GM23338 (cell line): ENCODE measurements at regions not wholly inside any gene's neighbourhood (a gene's known extent, or its start where the extent isn't known, plus 50 kb on each side); places are given as distances from the start of the nearest gene placed in this dataset.

Source experiments
- ATAC-seq: fragments of 200-7000 bp; cut with Tn5 transposase; 3 replicates; pipeline ENCODE4 v1.9.1; 2020
- DNase-seq: peaks from one replicate; pipeline ENCODE4 v3.0.0-alpha.2; 2015; ENCODE audit warnings: low spot score
- H2AFZ ChIP-seq: fragments of 200-600 bp; sonication (generic); 2 replicates; pipeline ENCODE4 v1.8.0; 2016; ENCODE audit warnings: antibody characterized with exemption, mild to moderate bottlenecking, moderate library complexity
- H3F3A ChIP-seq: fragments of 200-600 bp; sonication (generic); replicated peaks from 2 replicates; pipeline ENCODE4 v1.8.0; 2017; ENCODE audit warnings: antibody characterized with exemption, mixed run types, low read depth
- H3K27ac ChIP-seq: fragments of 200-600 bp; sonication (generic); 2 replicates; pipeline ENCODE4 v1.6.1; 2016; ENCODE audit warnings: low read depth
- H3K27me3 ChIP-seq: fragments of 200-600 bp; sonication (generic); 2 replicates; pipeline ENCODE4 v1.8.0; 2016; ENCODE audit warnings: mild to moderate bottlenecking, mixed run types, moderate library complexity; ENCODE audit not compliant: insufficient read depth
- H3K36me3 ChIP-seq: fragments of 200-600 bp; sonication (generic); 2 replicates; pipeline ENCODE4 v1.8.0; 2016; ENCODE audit warnings: mild to moderate bottlenecking; ENCODE audit not compliant: insufficient read depth
- H3K4me1 ChIP-seq: fragments of 200-600 bp; sonication (generic); 2 replicates; pipeline ENCODE4 v1.8.0; 2016; ENCODE audit warnings: mild to moderate bottlenecking, moderate library complexity; ENCODE audit not compliant: insufficient read depth
- H3K4me2 ChIP-seq: fragments of 200-600 bp; sonication (generic); 2 replicates; pipeline ENCODE4 v1.7.1; 2017; ENCODE audit warnings: mixed run types
- H3K4me3 ChIP-seq: fragments of 200-600 bp; sonication (generic); 2 replicates; pipeline ENCODE4 v1.6.1; 2016; ENCODE audit warnings: mixed run types
- H3K79me2 ChIP-seq: fragments of 200-600 bp; sonication (generic); replicated peaks from 2 replicates; pipeline ENCODE4 v1.8.0; 2017; ENCODE audit warnings: mild to moderate bottlenecking; ENCODE audit not compliant: insufficient read depth
- H3K9me2 ChIP-seq: fragments of 200-600 bp; sonication (generic); 2 replicates; pipeline ENCODE4 v1.8.0; 2017; ENCODE audit not compliant: insufficient read depth
- H4K20me1 ChIP-seq: fragments of 200-600 bp; sonication (generic); replicated peaks from 2 replicates; pipeline ENCODE4 v1.8.0; 2017; ENCODE audit warnings: mild to moderate bottlenecking; ENCODE audit not compliant: insufficient read depth
- H3K27ac Mint-ChIP-seq: 2 replicates; pipeline ENCODE4 v1.8.0; 2020; ENCODE audit warnings: inconsistent platforms, mild to moderate bottlenecking, moderate library complexity, mixed read lengths
- H3K27me3 Mint-ChIP-seq: 3 replicates; pipeline ENCODE4 v1.8.0; 2022; ENCODE audit warnings: low read depth, mild to moderate bottlenecking, moderate library complexity, mixed read lengths, inconsistent platforms; ENCODE audit not compliant: insufficient read depth, poor library complexity
- H3K36me3 Mint-ChIP-seq: 3 replicates; pipeline ENCODE4 v1.8.0; 2021; ENCODE audit warnings: low read depth, mild to moderate bottlenecking, inconsistent platforms, moderate library complexity, mixed read lengths
- H3K4me1 Mint-ChIP-seq: 3 replicates; pipeline ENCODE4 v1.8.0; 2020; ENCODE audit warnings: mild to moderate bottlenecking, inconsistent platforms, mixed read lengths
- H3K4me3 Mint-ChIP-seq: 3 replicates; pipeline ENCODE4 v1.8.0; 2021; ENCODE audit warnings: moderate library complexity, mild to moderate bottlenecking, inconsistent platforms, mixed read lengths
- H3K9me3 Mint-ChIP-seq: 3 replicates; pipeline ENCODE4 v1.8.0; 2020; ENCODE audit warnings: moderate library complexity, mild to moderate bottlenecking, inconsistent platforms, mixed read lengths
- CREB1 ChIP-seq: fragments of 250-450 bp; sonication (Bioruptor Pico); IDR thresholded peaks from 2 replicates; pipeline ENCODE4 v1.5.0; 2020; ENCODE audit warnings: low read depth, mild to moderate bottlenecking, moderate library complexity
- ETS1 ChIP-seq: IDR thresholded peaks from 2 replicates; pipeline ENCODE4 v1.6.1; 2016; ENCODE audit warnings: antibody characterized with exemption
- EZH2 ChIP-seq: fragments of 200-600 bp; sonication (generic); IDR thresholded peaks from one replicate; pipeline ENCODE4 v1.8.0; 2017; ENCODE audit warnings: antibody characterized with exemption, mild to moderate bottlenecking, low read depth; ENCODE audit not compliant: unreplicated experiment
- ZNF114 ChIP-seq: fragments of 250-450 bp; sonication (Bioruptor Pico); IDR thresholded peaks from 2 replicates; pipeline ENCODE4 v1.5.0; 2020; ENCODE audit warnings: mild to moderate bottlenecking, moderate library complexity
- ZNF331 ChIP-seq: fragments of 250-450 bp; sonication (Bioruptor Pico); IDR thresholded peaks from 2 replicates; pipeline ENCODE4 v1.5.0; 2020; ENCODE audit warnings: low read depth, mild to moderate bottlenecking, moderate library complexity
- ZNF462 ChIP-seq: fragments of 250-450 bp; sonication (Bioruptor Pico); IDR thresholded peaks from 2 replicates; pipeline ENCODE4 v1.5.0; 2020; ENCODE audit warnings: mild to moderate bottlenecking, moderate library complexity
- TF ChIP-seq, protein P1 (sequence below), 2 experiments: fragments of 200-600 bp in 1 of 2; sonication (generic) in 1 of 2; conservative IDR thresholded peaks; 2 replicates each; pipeline versions ENCODE4 v1.5.1 to v1.6.1; 2016 to 2017; ENCODE audit warnings: antibody characterized with exemption in 2 of 2, low read depth in 2 of 2, mild to moderate bottlenecking in 2 of 2, moderate library complexity in 1 of 2

DNA sequence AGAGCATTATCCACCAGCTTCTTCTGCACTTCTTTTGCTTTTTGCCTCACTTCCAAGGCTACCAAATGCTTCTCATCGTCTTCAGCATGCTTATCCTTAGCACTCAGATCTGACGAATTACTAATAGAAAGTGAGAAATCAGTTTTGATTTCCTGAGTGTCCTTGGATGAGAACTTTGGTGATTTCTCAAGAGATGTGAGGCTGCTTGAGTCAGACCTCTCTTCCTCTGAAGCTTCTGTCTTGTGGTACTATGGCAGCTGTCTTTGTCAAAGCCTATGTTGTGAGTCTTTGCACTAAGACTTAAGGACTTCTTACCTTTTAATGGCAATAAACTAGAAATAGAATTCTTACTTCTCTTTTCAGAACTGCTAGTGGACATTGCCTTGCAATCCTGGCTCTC, 169.9 kb downstream of the CPE start:
- no peaks in the 10 kb centered on the region for H3K4me1 ChIP-seq
- H3K36me3 ChIP-seq: no peaks in the 10 kb centered on the region
- no peaks in the 10 kb centered on the region for H3K27me3 Mint-ChIP-seq
- no peaks in the 10 kb centered on the region for H3K9me2 ChIP-seq
- no peak overlapping the region for H3K27ac ChIP-seq
- H4K20me1 ChIP-seq: no peaks in the 10 kb centered on the region
- H3F3A ChIP-seq: no peaks in the 10 kb centered on the region
- H3K4me1 Mint-ChIP-seq: no peaks in the 10 kb centered on the region
- H3K27ac Mint-ChIP-seq: no peak overlapping the region
- no peaks in the 10 kb centered on the region for H3K9me3 Mint-ChIP-seq
- ATAC-seq (no peak), DNase-seq (no peak)
- no peaks in the 10 kb centered on the region for H3K79me2 ChIP-seq
- H3K4me2 ChIP-seq: no peak overlapping the region
- H3K4me3 Mint-ChIP-seq: no peak overlapping the region
- no peaks in the 10 kb centered on the region for H3K36me3 Mint-ChIP-seq
- H2AFZ ChIP-seq: no peak overlapping the region
- no peaks in the 10 kb centered on the region for H3K27me3 ChIP-seq
- H3K4me3 ChIP-seq: no peak overlapping the region
- TF ChIP-seq ZNF462 (CRISPR knock-in tag): no peak
- TF ChIP-seq ZNF331 (CRISPR knock-in tag): no peak
- TF ChIP-seq, protein P1, sequence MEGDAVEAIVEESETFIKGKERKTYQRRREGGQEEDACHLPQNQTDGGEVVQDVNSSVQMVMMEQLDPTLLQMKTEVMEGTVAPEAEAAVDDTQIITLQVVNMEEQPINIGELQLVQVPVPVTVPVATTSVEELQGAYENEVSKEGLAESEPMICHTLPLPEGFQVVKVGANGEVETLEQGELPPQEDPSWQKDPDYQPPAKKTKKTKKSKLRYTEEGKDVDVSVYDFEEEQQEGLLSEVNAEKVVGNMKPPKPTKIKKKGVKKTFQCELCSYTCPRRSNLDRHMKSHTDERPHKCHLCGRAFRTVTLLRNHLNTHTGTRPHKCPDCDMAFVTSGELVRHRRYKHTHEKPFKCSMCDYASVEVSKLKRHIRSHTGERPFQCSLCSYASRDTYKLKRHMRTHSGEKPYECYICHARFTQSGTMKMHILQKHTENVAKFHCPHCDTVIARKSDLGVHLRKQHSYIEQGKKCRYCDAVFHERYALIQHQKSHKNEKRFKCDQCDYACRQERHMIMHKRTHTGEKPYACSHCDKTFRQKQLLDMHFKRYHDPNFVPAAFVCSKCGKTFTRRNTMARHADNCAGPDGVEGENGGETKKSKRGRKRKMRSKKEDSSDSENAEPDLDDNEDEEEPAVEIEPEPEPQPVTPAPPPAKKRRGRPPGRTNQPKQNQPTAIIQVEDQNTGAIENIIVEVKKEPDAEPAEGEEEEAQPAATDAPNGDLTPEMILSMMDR (conservative IDR thresholded peaks at IDR 0.05; ENCODE audit: low read depth in 2 of 2): no peak

GRCh38 chr4:165553221-165553810, 174.5 kb downstream of the CPE start:
- Histone ChIP-seq H4K20me1 (no peaks in the 10 kb centered on the region), H3K4me3 (no peak overlapping the region), H3K36me3 (no peaks in the 10 kb centered on the region), H3K27me3 (no peaks in the 10 kb centered on the region), H3K79me2 (no peaks in the 10 kb centered on the region), H3K27ac (no peak overlapping the region), H2AFZ (no peak overlapping the region), H3K9me2 (peaks cover 7% of the 10 kb centered on the region; the same call in 1 of the 2 replicates), H3F3A (no peaks in the 10 kb centered on the region), H3K4me1 (no peaks in the 10 kb centered on the region), H3K4me2 (no peak overlapping the region)
- peaks cover 1% of the 10 kb centered on the region for H3K27me3 Mint-ChIP-seq
- no peaks in the 10 kb centered on the region for H3K9me3 Mint-ChIP-seq
- H3K36me3 Mint-ChIP-seq: no peaks in the 10 kb centered on the region; the same call in 2 of the 3 replicates
- H3K4me3 Mint-ChIP-seq: no peak overlapping the region
- no peak overlapping the region for H3K27ac Mint-ChIP-seq
- ATAC-seq (no peak), DNase-seq (no peak)
- H3K4me1 Mint-ChIP-seq: no peaks in the 10 kb centered on the region
- TF ChIP-seq ZNF114 (CRISPR knock-in tag): no peak
- no peak for TF ChIP-seq ETS1
- no peak for TF ChIP-seq EZH2
- TF ChIP-seq, protein P1 (conservative IDR thresholded peaks at IDR 0.05; ENCODE audit: low read depth in 2 of 2): no peak
- no peak for TF ChIP-seq CREB1 (CRISPR knock-in tag)
